ENCODE measurements at regions not wholly inside any gene's neighbourhood (a gene's known extent, or its start where the extent isn't known, plus 50 kb on each side); places are given as distances from the start of the nearest gene placed in this dataset.

DNA sequence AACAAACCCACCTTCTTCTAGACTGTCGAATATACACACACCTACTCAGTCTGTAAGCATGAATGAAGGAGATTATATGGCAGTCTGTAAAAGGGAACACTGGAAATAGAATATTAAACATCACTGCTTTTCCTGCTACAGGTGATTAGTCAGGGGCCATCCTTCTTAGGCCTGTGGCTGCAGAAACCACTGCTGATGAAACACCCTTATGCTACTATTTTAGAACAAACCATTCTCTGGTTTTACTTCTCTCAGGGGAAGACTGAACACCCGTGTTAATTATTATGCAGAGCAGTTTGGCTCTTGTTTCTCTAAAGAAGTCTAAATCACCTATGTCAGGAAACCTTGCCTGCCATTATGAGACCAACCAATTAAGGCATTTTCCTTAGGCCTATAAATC is 351.1 kb upstream of the KLF6 start:
- no peaks in the 10 kb centered on the region for H3K79me2 ChIP-seq (ENCODE audit: control insufficient read depth, insufficient read depth, low read length)
- TF ChIP-seq, protein P1, sequence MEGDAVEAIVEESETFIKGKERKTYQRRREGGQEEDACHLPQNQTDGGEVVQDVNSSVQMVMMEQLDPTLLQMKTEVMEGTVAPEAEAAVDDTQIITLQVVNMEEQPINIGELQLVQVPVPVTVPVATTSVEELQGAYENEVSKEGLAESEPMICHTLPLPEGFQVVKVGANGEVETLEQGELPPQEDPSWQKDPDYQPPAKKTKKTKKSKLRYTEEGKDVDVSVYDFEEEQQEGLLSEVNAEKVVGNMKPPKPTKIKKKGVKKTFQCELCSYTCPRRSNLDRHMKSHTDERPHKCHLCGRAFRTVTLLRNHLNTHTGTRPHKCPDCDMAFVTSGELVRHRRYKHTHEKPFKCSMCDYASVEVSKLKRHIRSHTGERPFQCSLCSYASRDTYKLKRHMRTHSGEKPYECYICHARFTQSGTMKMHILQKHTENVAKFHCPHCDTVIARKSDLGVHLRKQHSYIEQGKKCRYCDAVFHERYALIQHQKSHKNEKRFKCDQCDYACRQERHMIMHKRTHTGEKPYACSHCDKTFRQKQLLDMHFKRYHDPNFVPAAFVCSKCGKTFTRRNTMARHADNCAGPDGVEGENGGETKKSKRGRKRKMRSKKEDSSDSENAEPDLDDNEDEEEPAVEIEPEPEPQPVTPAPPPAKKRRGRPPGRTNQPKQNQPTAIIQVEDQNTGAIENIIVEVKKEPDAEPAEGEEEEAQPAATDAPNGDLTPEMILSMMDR (optimal IDR thresholded peaks at IDR 0.05 in 1 of 3, IDR thresholded peaks at IDR 0.05 in 1 of 3, conservative IDR thresholded peaks at IDR 0.05 in 1 of 3; ENCODE audit: extremely low read depth in 1 of 3, insufficient read depth in 2 of 3, low read length in 3 of 3), result no peak
- no peak for TF ChIP-seq EZH2 (IDR thresholded peaks at IDR 0.05; ENCODE audit: low read length)
- H4K20me1 ChIP-seq (ENCODE audit: control insufficient read depth, extremely low read depth, insufficient read depth, low read length), result no peaks in the 10 kb centered on the region
- no peaks in the 10 kb centered on the region for H3K36me3 ChIP-seq (ENCODE audit: control insufficient read depth in 2 of 2, extremely low read depth in 1 of 2, insufficient read depth in 2 of 2, low read length in 2 of 2)
- H3K4me1 ChIP-seq (ENCODE audit: control insufficient read depth, extremely low read depth, insufficient read depth, low read length), result peaks cover 15% of the 10 kb centered on the region
- H3K9me3 ChIP-seq (ENCODE audit: control insufficient read depth, low read depth, low read length), result no peaks in the 10 kb centered on the region
- H3K27ac ChIP-seq (ENCODE audit: control insufficient read depth, insufficient read depth, low read length), result no peak overlapping the region
- H2AFZ ChIP-seq (ENCODE audit: control insufficient read depth, low read length), result no peak overlapping the region
- no peak overlapping the region for H3K4me2 ChIP-seq (ENCODE audit: control insufficient read depth, extremely low read depth, insufficient read depth, low read depth, low read length)
- H3K9ac ChIP-seq (ENCODE audit: control insufficient read depth, extremely low read depth, insufficient read depth, low read length), result no peak overlapping the region
- H3K27me3 ChIP-seq (ENCODE audit: control insufficient read depth, extremely low read depth, insufficient read depth, low read length), result no peaks in the 10 kb centered on the region
- dilution Hi-C loops (cut with MboI; ENCODE audit: extremely low pct_ligation_motif_present, low sequenced_read_pairs), result no loop called here
- no peaks in the 10 kb centered on the region for H3K9me1 ChIP-seq (ENCODE audit: control insufficient read depth, extremely low read depth, insufficient read depth, low read length)
- H3K4me3 ChIP-seq (ENCODE audit: control insufficient read depth in 2 of 3, extremely low read depth in 1 of 3, insufficient read depth in 2 of 3, low read depth in 1 of 3, low read length in 3 of 3), result no peak overlapping the region
- FAIRE-seq (no peak), DNase-seq (ENCODE audit: low read depth, low spot score) (no peak)

DNA sequence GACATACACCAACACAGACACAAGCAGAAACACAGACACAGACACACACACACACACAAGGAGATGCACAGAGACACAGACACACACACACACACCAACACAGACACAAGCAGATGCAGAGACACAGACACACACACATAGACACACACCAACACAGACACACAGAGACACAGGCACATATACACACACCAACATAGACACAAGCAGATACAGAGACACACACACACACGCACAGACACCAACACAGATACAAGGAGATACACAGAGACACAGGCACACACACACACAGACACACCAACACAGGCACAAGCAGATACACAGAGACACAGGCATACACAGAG is 347.2 kb upstream of the KLF6 start:
- H3K9me1 ChIP-seq (ENCODE audit: control insufficient read depth, extremely low read depth, insufficient read depth, low read length), result no peaks in the 10 kb centered on the region
- TF ChIP-seq EZH2 (IDR thresholded peaks at IDR 0.05; ENCODE audit: low read length), result no peak
- TF ChIP-seq, protein P1 (optimal IDR thresholded peaks at IDR 0.05 in 1 of 3, IDR thresholded peaks at IDR 0.05 in 1 of 3, conservative IDR thresholded peaks at IDR 0.05 in 1 of 3; ENCODE audit: extremely low read depth in 1 of 3, insufficient read depth in 2 of 3, low read length in 3 of 3), result no peak
- H3K27me3 ChIP-seq (ENCODE audit: control insufficient read depth, extremely low read depth, insufficient read depth, low read length), result no peaks in the 10 kb centered on the region
- no peak overlapping the region for H3K4me3 ChIP-seq (ENCODE audit: control insufficient read depth in 2 of 3, extremely low read depth in 1 of 3, insufficient read depth in 2 of 3, low read depth in 1 of 3, low read length in 3 of 3)
- DNase-seq (ENCODE audit: low read depth, low spot score) (no peak), FAIRE-seq (peak; percentile 5)
- H3K9ac ChIP-seq (ENCODE audit: control insufficient read depth, extremely low read depth, insufficient read depth, low read length), result no peak overlapping the region
- peak overlapping the region; percentile 53 for H3K4me2 ChIP-seq (ENCODE audit: control insufficient read depth, extremely low read depth, insufficient read depth, low read depth, low read length)
- H3K36me3 ChIP-seq (ENCODE audit: control insufficient read depth in 2 of 2, extremely low read depth in 1 of 2, insufficient read depth in 2 of 2, low read length in 2 of 2), result no peaks in the 10 kb centered on the region
- no peaks in the 10 kb centered on the region for H4K20me1 ChIP-seq (ENCODE audit: control insufficient read depth, extremely low read depth, insufficient read depth, low read length)
- peak overlapping the region; percentile 15 for H3K27ac ChIP-seq (ENCODE audit: control insufficient read depth, insufficient read depth, low read length)
- no peaks in the 10 kb centered on the region for H3K79me2 ChIP-seq (ENCODE audit: control insufficient read depth, insufficient read depth, low read length)
- H3K9me3 ChIP-seq (ENCODE audit: control insufficient read depth, low read depth, low read length), result no peaks in the 10 kb centered on the region
- H3K4me1 ChIP-seq (ENCODE audit: control insufficient read depth, extremely low read depth, insufficient read depth, low read length), result peaks cover 21% of the 10 kb centered on the region
- peak overlapping the region; percentile 84 for H2AFZ ChIP-seq (ENCODE audit: control insufficient read depth, low read length)
- dilution Hi-C loops (cut with MboI; ENCODE audit: extremely low pct_ligation_motif_present, low sequenced_read_pairs), result no loop called here

Data from keratinocyte (primary cell).